ENCODE measurements at regions not wholly inside any gene's neighbourhood (a gene's known extent, or its start where the extent isn't known, plus 50 kb on each side); places are given as distances from the start of the nearest gene placed in this dataset.

- no peak for TF ChIP-seq CTCF (IDR thresholded peaks at IDR 0.05)
- TF ChIP-seq POLR2A (IDR thresholded peaks at IDR 0.05), result no peak
Measured at GRCh38 chr11:19552161-19552560, 160.5 kb upstream of the NAV2 start.
